ENCODE measurements at regions not wholly inside any gene's neighbourhood (a gene's known extent, or its start where the extent isn't known, plus 50 kb on each side); places are given as distances from the start of the nearest gene placed in this dataset.

GRCh38 chr21:36211660-36212512, 55.3 kb downstream of the DOP1B start:
- peaks cover 8% of the 10 kb centered on the region for H3K36me3 ChIP-seq
- no peaks in the 10 kb centered on the region for H3K4me1 ChIP-seq (ENCODE audit: control insufficient read depth in 1 of 2, low read depth in 2 of 2)
- no peaks in the 10 kb centered on the region for H3K9me3 ChIP-seq
- no peaks in the 10 kb centered on the region for H3K27me3 ChIP-seq (replicated peaks; ENCODE audit: insufficient read depth)
- no peak for ATAC-seq (ENCODE audit: insufficient number of reproducible peaks, low FRiP score, low read depth)
- no peak for DNase-seq (ENCODE audit: low spot score)
- no peak overlapping the region for H3K27ac ChIP-seq
- H3K4me3 ChIP-seq: no peak overlapping the region
- TF ChIP-seq CTCF (IDR thresholded peaks at IDR 0.05): no peak

- no peaks in the 10 kb centered on the region for H3K27me3 ChIP-seq (replicated peaks; ENCODE audit: insufficient read depth)
- peaks cover 8% of the 10 kb centered on the region for H3K36me3 ChIP-seq
- DNase-seq (ENCODE audit: low spot score): no peak
Observed at GRCh38 chr21:36212513-36212780, 55.8 kb downstream of the DOP1B start.

GRCh38 chr21:36214561-36214960, 57.9 kb downstream of the DOP1B start:
- Histone ChIP-seq H3K27me3 (replicated peaks; ENCODE audit: insufficient read depth) (no peaks in the 10 kb centered on the region), H3K9me3 (no peaks in the 10 kb centered on the region), H3K4me1 (ENCODE audit: control insufficient read depth in 1 of 2, low read depth in 2 of 2) (no peaks in the 10 kb centered on the region), H3K27ac (no peak overlapping the region), H3K36me3 (peaks cover 21% of the 10 kb centered on the region), H3K4me3 (no peak overlapping the region)
- no peak for ATAC-seq (ENCODE audit: insufficient number of reproducible peaks, low FRiP score, low read depth)
- DNase-seq (ENCODE audit: low spot score): no peak
- no peak for TF ChIP-seq CTCF (IDR thresholded peaks at IDR 0.05)

More at GRCh38 chr21:36212513-36212780, 55.8 kb downstream of the DOP1B start:
- Histone ChIP-seq H3K4me3 (no peak overlapping the region), H3K9me3 (no peaks in the 10 kb centered on the region), H3K27ac (no peak overlapping the region), H3K4me1 (ENCODE audit: control insufficient read depth in 1 of 2, low read depth in 2 of 2) (no peaks in the 10 kb centered on the region)
- ATAC-seq (ENCODE audit: insufficient number of reproducible peaks, low FRiP score, low read depth): no peak
- no peak for TF ChIP-seq CTCF (IDR thresholded peaks at IDR 0.05)

- ATAC-seq (ENCODE audit: insufficient number of reproducible peaks, low FRiP score, low read depth) (no peak), DNase-seq (ENCODE audit: low spot score) (no peak)
- Histone ChIP-seq H3K4me1 (ENCODE audit: control insufficient read depth in 1 of 2, low read depth in 2 of 2) (no peaks in the 10 kb centered on the region), H3K27ac (no peak overlapping the region), H3K4me3 (no peak overlapping the region), H3K36me3 (peaks cover 27% of the 10 kb centered on the region), H3K9me3 (no peaks in the 10 kb centered on the region), H3K27me3 (replicated peaks; ENCODE audit: insufficient read depth) (no peaks in the 10 kb centered on the region)
- no peak for TF ChIP-seq CTCF (IDR thresholded peaks at IDR 0.05)
Observed at GRCh38 chr21:36217743-36218142, 61.1 kb downstream of the DOP1B start.

- Histone ChIP-seq H3K9me3 (no peaks in the 10 kb centered on the region), H3K36me3 (peaks cover 27% of the 10 kb centered on the region), H3K27me3 (replicated peaks; ENCODE audit: insufficient read depth) (no peaks in the 10 kb centered on the region), H3K27ac (no peak overlapping the region), H3K4me3 (no peak overlapping the region), H3K4me1 (ENCODE audit: control insufficient read depth in 1 of 2, low read depth in 2 of 2) (no peaks in the 10 kb centered on the region)
- DNase-seq (ENCODE audit: low spot score) (no peak), ATAC-seq (ENCODE audit: insufficient number of reproducible peaks, low FRiP score, low read depth) (no peak)
- TF ChIP-seq CTCF (IDR thresholded peaks at IDR 0.05): no peak
Observed at GRCh38 chr21:36218691-36219090, 62.1 kb downstream of the DOP1B start.
